Endothelial cell of umbilical vein (primary cell): ENCODE measurements at regions not wholly inside any gene's neighbourhood (a gene's known extent, or its start where the extent isn't known, plus 50 kb on each side); places are given as distances from the start of the nearest gene placed in this dataset.
"Not testable (repeated sequence)": the region's sequence is repeated elsewhere in the genome, so short reads cannot be mapped to it uniquely, and the experiment has no call there.

Experiments
- JUN ChIP-seq: IDR thresholded peaks from 2 replicates; pipeline ENCODE4 v1.6.1; 2011; ENCODE audit warnings: borderline replicate concordance, low read depth; ENCODE audit not compliant: insufficient read length, insufficient read depth
- POLR2A ChIP-seq: IDR thresholded peaks from 2 replicates; pipeline ENCODE4 v1.6.1; 2012; ENCODE audit warnings: low read depth, mild to moderate bottlenecking, control low read depth, low read length
- POLR2AphosphoS5 ChIP-seq: IDR thresholded peaks from 2 replicates; pipeline ENCODE4 v1.6.1; 2012; ENCODE audit warnings: low read depth, mild to moderate bottlenecking, control low read depth, low read length, moderate library complexity; ENCODE audit not compliant: insufficient read depth
- TF ChIP-seq, protein P1 (sequence below), 2 donors: IDR thresholded peaks; 1 replicate in 1 of 2; 2 replicates in 1 of 2; pipeline ENCODE4 v1.5.1; 2011; ENCODE audit warnings: low read length in 2 of 2, mild to moderate bottlenecking in 2 of 2, moderate library complexity in 2 of 2, control low read depth in 1 of 2, inconsistent platforms in 1 of 2, low read depth in 1 of 2; ENCODE audit not compliant: insufficient read depth in 1 of 2; ENCODE audit errors: extremely low read depth in 1 of 2

DNA sequence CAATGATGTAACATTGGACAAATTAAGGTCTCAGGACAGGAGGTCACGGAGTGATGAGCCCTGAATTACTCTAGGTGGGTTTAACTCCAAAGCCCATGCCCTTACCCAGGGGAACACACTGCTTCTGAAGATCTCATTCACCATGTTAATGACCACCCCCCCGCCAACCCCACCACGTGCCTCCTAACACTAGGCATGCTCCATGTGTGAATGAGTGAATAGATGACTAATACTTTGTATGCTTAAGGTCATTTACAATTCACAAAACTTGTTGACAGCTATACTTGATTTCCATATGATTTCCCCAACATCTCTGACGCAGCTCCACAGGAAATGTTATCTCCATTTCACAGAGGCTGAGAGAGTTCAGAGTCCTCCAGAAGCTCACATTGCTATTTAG is 184.9 kb downstream of the ZNF92 start:
- not testable (repeated sequence) for TF ChIP-seq POLR2A, POLR2AphosphoS5, JUN
- TF ChIP-seq, protein P1, sequence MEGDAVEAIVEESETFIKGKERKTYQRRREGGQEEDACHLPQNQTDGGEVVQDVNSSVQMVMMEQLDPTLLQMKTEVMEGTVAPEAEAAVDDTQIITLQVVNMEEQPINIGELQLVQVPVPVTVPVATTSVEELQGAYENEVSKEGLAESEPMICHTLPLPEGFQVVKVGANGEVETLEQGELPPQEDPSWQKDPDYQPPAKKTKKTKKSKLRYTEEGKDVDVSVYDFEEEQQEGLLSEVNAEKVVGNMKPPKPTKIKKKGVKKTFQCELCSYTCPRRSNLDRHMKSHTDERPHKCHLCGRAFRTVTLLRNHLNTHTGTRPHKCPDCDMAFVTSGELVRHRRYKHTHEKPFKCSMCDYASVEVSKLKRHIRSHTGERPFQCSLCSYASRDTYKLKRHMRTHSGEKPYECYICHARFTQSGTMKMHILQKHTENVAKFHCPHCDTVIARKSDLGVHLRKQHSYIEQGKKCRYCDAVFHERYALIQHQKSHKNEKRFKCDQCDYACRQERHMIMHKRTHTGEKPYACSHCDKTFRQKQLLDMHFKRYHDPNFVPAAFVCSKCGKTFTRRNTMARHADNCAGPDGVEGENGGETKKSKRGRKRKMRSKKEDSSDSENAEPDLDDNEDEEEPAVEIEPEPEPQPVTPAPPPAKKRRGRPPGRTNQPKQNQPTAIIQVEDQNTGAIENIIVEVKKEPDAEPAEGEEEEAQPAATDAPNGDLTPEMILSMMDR (IDR thresholded peaks at IDR 0.05; ENCODE audit: extremely low read depth in 1 of 2, insufficient read depth in 1 of 2, low read depth in 1 of 2, low read length in 2 of 2): not testable (repeated sequence)
